ENCODE measurements at regions not wholly inside any gene's neighbourhood (a gene's known extent, or its start where the extent isn't known, plus 50 kb on each side); places are given as distances from the start of the nearest gene placed in this dataset.

- no peak overlapping the region for H3K4me3 Mint-ChIP-seq (ENCODE audit: unreplicated experiment)
- no peak for TF ChIP-seq CTCF (IDR thresholded peaks at IDR 0.05)
- no peaks in the 10 kb centered on the region for H3K4me1 Mint-ChIP-seq (ENCODE audit: low read depth)
- H3K36me3 Mint-ChIP-seq (ENCODE audit: low read depth), result no peaks in the 10 kb centered on the region
- no peak overlapping the region for H3K27ac Mint-ChIP-seq (ENCODE audit: unreplicated experiment)
- peaks cover 2% of the 10 kb centered on the region for H3K27me3 Mint-ChIP-seq (ENCODE audit: low read depth)
- DNase-seq (ENCODE audit: low spot score), result no peak
- no peaks in the 10 kb centered on the region for H3K9me3 Mint-ChIP-seq (ENCODE audit: low read depth)
Observed at GRCh38 chr18:73670524-73670923, 477.1 kb downstream of the FBXO15 start.

- Mint-ChIP-seq H3K27me3 (ENCODE audit: low read depth) (peaks cover 2% of the 10 kb centered on the region), H3K9me3 (ENCODE audit: low read depth) (no peaks in the 10 kb centered on the region), H3K36me3 (ENCODE audit: low read depth) (no peaks in the 10 kb centered on the region), H3K4me3 (ENCODE audit: unreplicated experiment) (no peak overlapping the region), H3K4me1 (ENCODE audit: low read depth) (no peaks in the 10 kb centered on the region), H3K27ac (ENCODE audit: unreplicated experiment) (no peak overlapping the region)
- no peak for TF ChIP-seq CTCF (IDR thresholded peaks at IDR 0.05)
- no peak for DNase-seq (ENCODE audit: low spot score)
Observed at GRCh38 chr18:73670039-73670438, 477.6 kb downstream of the FBXO15 start.

- DNase-seq (ENCODE audit: low spot score), result no peak
- no peak overlapping the region for H3K27ac Mint-ChIP-seq (ENCODE audit: unreplicated experiment)
Observed at GRCh38 chr18:73669297-73669696, 478.3 kb downstream of the FBXO15 start.

GRCh38 chr18:73668051-73668450, 479.6 kb downstream of the FBXO15 start:
- Mint-ChIP-seq H3K27me3 (ENCODE audit: low read depth) (peaks cover 2% of the 10 kb centered on the region), H3K27ac (ENCODE audit: unreplicated experiment) (no peak overlapping the region), H3K9me3 (ENCODE audit: low read depth) (no peaks in the 10 kb centered on the region), H3K36me3 (ENCODE audit: low read depth) (no peaks in the 10 kb centered on the region), H3K4me1 (ENCODE audit: low read depth) (no peaks in the 10 kb centered on the region), H3K4me3 (ENCODE audit: unreplicated experiment) (no peak overlapping the region)
- TF ChIP-seq CTCF (IDR thresholded peaks at IDR 0.05), result no peak
- DNase-seq (ENCODE audit: low spot score), result no peak

More at GRCh38 chr18:73669297-73669696, 478.3 kb downstream of the FBXO15 start:
- no peak overlapping the region for H3K4me3 Mint-ChIP-seq (ENCODE audit: unreplicated experiment)
- TF ChIP-seq CTCF (IDR thresholded peaks at IDR 0.05), result no peak
- H3K27me3 Mint-ChIP-seq (ENCODE audit: low read depth), result peaks cover 2% of the 10 kb centered on the region
- no peaks in the 10 kb centered on the region for H3K36me3 Mint-ChIP-seq (ENCODE audit: low read depth)
- no peaks in the 10 kb centered on the region for H3K4me1 Mint-ChIP-seq (ENCODE audit: low read depth)
- H3K9me3 Mint-ChIP-seq (ENCODE audit: low read depth), result no peaks in the 10 kb centered on the region

GRCh38 chr18:73666772-73667171, 480.9 kb downstream of the FBXO15 start:
- H3K9me3 Mint-ChIP-seq (ENCODE audit: low read depth), result no peaks in the 10 kb centered on the region
- H3K27me3 Mint-ChIP-seq (ENCODE audit: low read depth), result no peaks in the 10 kb centered on the region
- no peak for TF ChIP-seq CTCF (IDR thresholded peaks at IDR 0.05)
- DNase-seq (ENCODE audit: low spot score), result no peak
- no peaks in the 10 kb centered on the region for H3K36me3 Mint-ChIP-seq (ENCODE audit: low read depth)
- no peak overlapping the region for H3K4me3 Mint-ChIP-seq (ENCODE audit: unreplicated experiment)
- no peaks in the 10 kb centered on the region for H3K4me1 Mint-ChIP-seq (ENCODE audit: low read depth)
- no peak overlapping the region for H3K27ac Mint-ChIP-seq (ENCODE audit: unreplicated experiment)
